ENCODE measurements at regions not wholly inside any gene's neighbourhood (a gene's known extent, or its start where the extent isn't known, plus 50 kb on each side); places are given as distances from the start of the nearest gene placed in this dataset.
A peak's percentile ranks its signal among the peaks of the same experiment; 100 is the strongest.

GRCh38 chr7:84389242-84389641 is 194.7 kb upstream of the SEMA3A start (continued):
- TF ChIP-seq, protein P1, sequence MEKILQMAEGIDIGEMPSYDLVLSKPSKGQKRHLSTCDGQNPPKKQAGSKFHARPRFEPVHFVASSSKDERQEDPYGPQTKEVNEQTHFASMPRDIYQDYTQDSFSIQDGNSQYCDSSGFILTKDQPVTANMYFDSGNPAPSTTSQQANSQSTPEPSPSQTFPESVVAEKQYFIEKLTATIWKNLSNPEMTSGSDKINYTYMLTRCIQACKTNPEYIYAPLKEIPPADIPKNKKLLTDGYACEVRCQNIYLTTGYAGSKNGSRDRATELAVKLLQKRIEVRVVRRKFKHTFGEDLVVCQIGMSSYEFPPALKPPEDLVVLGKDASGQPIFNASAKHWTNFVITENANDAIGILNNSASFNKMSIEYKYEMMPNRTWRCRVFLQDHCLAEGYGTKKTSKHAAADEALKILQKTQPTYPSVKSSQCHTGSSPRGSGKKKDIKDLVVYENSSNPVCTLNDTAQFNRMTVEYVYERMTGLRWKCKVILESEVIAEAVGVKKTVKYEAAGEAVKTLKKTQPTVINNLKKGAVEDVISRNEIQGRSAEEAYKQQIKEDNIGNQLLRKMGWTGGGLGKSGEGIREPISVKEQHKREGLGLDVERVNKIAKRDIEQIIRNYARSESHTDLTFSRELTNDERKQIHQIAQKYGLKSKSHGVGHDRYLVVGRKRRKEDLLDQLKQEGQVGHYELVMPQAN (conservative IDR thresholded peaks at IDR 0.05) = no peak
- TF ChIP-seq ZBTB4 (CRISPR knock-in tag; IDR thresholded peaks at IDR 0.05) = no peak
- TF ChIP-seq IRF4 (IDR thresholded peaks at IDR 0.05; ENCODE audit: low read depth, low read length) = peak; percentile 87
- TF ChIP-seq TCF3 (IDR thresholded peaks at IDR 0.05; ENCODE audit: borderline replicate concordance, insufficient read depth, low read depth, low read length) = no peak
- TF ChIP-seq SMC3 (IDR thresholded peaks at IDR 0.05; ENCODE audit: borderline replicate concordance, low read length) = no peak; the same call in 1 of the 2 replicates
- no peak for TF ChIP-seq YBX1 (IDR thresholded peaks at IDR 0.05)
- no peak for TF ChIP-seq BACH1 (IDR thresholded peaks at IDR 0.05; ENCODE audit: borderline replicate concordance)
- no peak for TF ChIP-seq RAD21 (IDR thresholded peaks at IDR 0.05; ENCODE audit: insufficient read depth, low read depth, low read length)
- TF ChIP-seq KAT2A (conservative IDR thresholded peaks at IDR 0.05; ENCODE audit: control insufficient read depth, low read depth, low read length) = no peak
- TF ChIP-seq NFIC (IDR thresholded peaks at IDR 0.05; ENCODE audit: low read depth, low read length) = peak; percentile 88
- peak; percentile 98 for TF ChIP-seq SPI1 (IDR thresholded peaks at IDR 0.05; ENCODE audit: borderline replicate concordance, insufficient read depth, low read depth, low read length)
- TF ChIP-seq ZZZ3 (IDR thresholded peaks at IDR 0.05; ENCODE audit: control insufficient read depth, insufficient read length, low read depth) = no peak
- TF ChIP-seq TAF1 (IDR thresholded peaks at IDR 0.05; ENCODE audit: borderline replicate concordance, low read depth, low read length) = no peak
- TF ChIP-seq MYC (IDR thresholded peaks at IDR 0.05; ENCODE audit: insufficient read depth, insufficient read length, insufficient replicate concordance, low read length, severe bottlenecking) = no peak
- no peak for TF ChIP-seq NFYB (IDR thresholded peaks at IDR 0.05; ENCODE audit: insufficient read depth, low read depth, low read length)
- no peak for TF ChIP-seq SIX5 (IDR thresholded peaks at IDR 0.05; ENCODE audit: low read depth, low read length, severe bottlenecking)
- TF ChIP-seq, protein P2, sequence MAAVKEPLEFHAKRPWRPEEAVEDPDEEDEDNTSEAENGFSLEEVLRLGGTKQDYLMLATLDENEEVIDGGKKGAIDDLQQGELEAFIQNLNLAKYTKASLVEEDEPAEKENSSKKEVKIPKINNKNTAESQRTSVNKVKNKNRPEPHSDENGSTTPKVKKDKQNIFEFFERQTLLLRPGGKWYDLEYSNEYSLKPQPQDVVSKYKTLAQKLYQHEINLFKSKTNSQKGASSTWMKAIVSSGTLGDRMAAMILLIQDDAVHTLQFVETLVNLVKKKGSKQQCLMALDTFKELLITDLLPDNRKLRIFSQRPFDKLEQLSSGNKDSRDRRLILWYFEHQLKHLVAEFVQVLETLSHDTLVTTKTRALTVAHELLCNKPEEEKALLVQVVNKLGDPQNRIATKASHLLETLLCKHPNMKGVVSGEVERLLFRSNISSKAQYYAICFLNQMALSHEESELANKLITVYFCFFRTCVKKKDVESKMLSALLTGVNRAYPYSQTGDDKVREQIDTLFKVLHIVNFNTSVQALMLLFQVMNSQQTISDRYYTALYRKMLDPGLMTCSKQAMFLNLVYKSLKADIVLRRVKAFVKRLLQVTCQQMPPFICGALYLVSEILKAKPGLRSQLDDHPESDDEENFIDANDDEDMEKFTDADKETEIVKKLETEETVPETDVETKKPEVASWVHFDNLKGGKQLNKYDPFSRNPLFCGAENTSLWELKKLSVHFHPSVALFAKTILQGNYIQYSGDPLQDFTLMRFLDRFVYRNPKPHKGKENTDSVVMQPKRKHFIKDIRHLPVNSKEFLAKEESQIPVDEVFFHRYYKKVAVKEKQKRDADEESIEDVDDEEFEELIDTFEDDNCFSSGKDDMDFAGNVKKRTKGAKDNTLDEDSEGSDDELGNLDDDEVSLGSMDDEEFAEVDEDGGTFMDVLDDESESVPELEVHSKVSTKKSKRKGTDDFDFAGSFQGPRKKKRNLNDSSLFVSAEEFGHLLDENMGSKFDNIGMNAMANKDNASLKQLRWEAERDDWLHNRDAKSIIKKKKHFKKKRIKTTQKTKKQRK (IDR thresholded peaks at IDR 0.05; ENCODE audit: low read depth, low read length) = no peak
- TF ChIP-seq GABPA (IDR thresholded peaks at IDR 0.05; ENCODE audit: low read depth) = 0 out of 2 replicates have a peak, but pooled peaks have one; percentile 49
- TF ChIP-seq SUZ12 (IDR thresholded peaks at IDR 0.05; ENCODE audit: unreplicated experiment) = no peak
- TF ChIP-seq, protein P3, sequence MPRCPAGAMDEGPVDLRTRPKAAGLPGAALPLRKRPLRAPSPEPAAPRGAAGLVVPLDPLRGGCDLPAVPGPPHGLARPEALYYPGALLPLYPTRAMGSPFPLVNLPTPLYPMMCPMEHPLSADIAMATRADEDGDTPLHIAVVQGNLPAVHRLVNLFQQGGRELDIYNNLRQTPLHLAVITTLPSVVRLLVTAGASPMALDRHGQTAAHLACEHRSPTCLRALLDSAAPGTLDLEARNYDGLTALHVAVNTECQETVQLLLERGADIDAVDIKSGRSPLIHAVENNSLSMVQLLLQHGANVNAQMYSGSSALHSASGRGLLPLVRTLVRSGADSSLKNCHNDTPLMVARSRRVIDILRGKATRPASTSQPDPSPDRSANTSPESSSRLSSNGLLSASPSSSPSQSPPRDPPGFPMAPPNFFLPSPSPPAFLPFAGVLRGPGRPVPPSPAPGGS (IDR thresholded peaks at IDR 0.05; ENCODE audit: borderline replicate concordance, insufficient read depth, low read depth, low read length, poor library complexity, severe bottlenecking) = no peak

Data from GM12878 (cell line).